Activated CD4-positive, CD25-positive, alpha-beta regulatory T cell (primary cell): ENCODE measurements at regions not wholly inside any gene's neighbourhood (a gene's known extent, or its start where the extent isn't known, plus 50 kb on each side); places are given as distances from the start of the nearest gene placed in this dataset.
"Not testable (repeated sequence)": the region's sequence is repeated elsewhere in the genome, so short reads cannot be mapped to it uniquely, and the experiment has no call there.

Experiments used
- DNase-seq, 4 experiments: peaks; one replicate each; lab custom pipeline; 2025; lab: John Stamatoyannopoulos, UW

- no peak for DNase-seq
Observed at GRCh38 chr1:208465786-208466590, 221.8 kb upstream of the PLXNA2 start.

- no peak for DNase-seq
Observed at GRCh38 chr1:208467151-208467780, 223.1 kb upstream of the PLXNA2 start.

- no peak for DNase-seq
Observed at GRCh38 chr1:208475449-208475848, 231.3 kb upstream of the PLXNA2 start.

- DNase-seq, result no peak
Observed at GRCh38 chr1:208475951-208476845, 232.0 kb upstream of the PLXNA2 start.

- DNase-seq, result no peak
Observed at GRCh38 chr1:208476846-208477170, 232.6 kb upstream of the PLXNA2 start.

GRCh38 chr1:208479435-208479834, 235.3 kb upstream of the PLXNA2 start:
- DNase-seq, result no peak

- no peak for DNase-seq
Observed at GRCh38 chr1:208485512-208485911, 241.3 kb upstream of the PLXNA2 start.

GRCh38 chr1:208486677-208487076, 242.5 kb upstream of the PLXNA2 start:
- no peak for DNase-seq

GRCh38 chr1:208488432-208488831, 244.2 kb upstream of the PLXNA2 start:
- DNase-seq, result not testable (repeated sequence)

- DNase-seq, result no peak
Observed at GRCh38 chr1:208496467-208497371, 252.5 kb upstream of the PLXNA2 start.

GRCh38 chr1:208497866-208498541, 253.8 kb upstream of the PLXNA2 start:
- DNase-seq, result no peak

- no peak for DNase-seq
Observed at GRCh38 chr1:208499026-208499425, 254.8 kb upstream of the PLXNA2 start.

- DNase-seq, result no peak
Observed at GRCh38 chr1:208499601-208500000, 255.4 kb upstream of the PLXNA2 start.

GRCh38 chr1:208500375-208500774, 256.2 kb upstream of the PLXNA2 start:
- DNase-seq, result no peak

GRCh38 chr1:208501542-208501941, 257.4 kb upstream of the PLXNA2 start:
- DNase-seq, result no peak

- no peak for DNase-seq
Observed at GRCh38 chr1:208503787-208504186, 259.6 kb upstream of the PLXNA2 start.

GRCh38 chr1:208506812-208507211, 262.6 kb upstream of the PLXNA2 start:
- no peak for DNase-seq

GRCh38 chr1:208509072-208509471, 264.9 kb upstream of the PLXNA2 start:
- no peak for DNase-seq

GRCh38 chr1:208510192-208510952, 266.2 kb upstream of the PLXNA2 start:
- no peak for DNase-seq

GRCh38 chr1:208511242-208511860, 267.2 kb upstream of the PLXNA2 start:
- no peak for DNase-seq
